Suprapubic skin (tissue), 4 donors: ENCODE measurements at regions not wholly inside any gene's neighbourhood (a gene's known extent, or its start where the extent isn't known, plus 50 kb on each side); places are given as distances from the start of the nearest gene placed in this dataset.

Experiments
- DNase-seq, 2 donors: peaks; one replicate each; pipeline ENCODE4 v3.0.0-alpha.2; 2019; ENCODE audit warnings: low spot score in 2 of 2
- H3K27ac ChIP-seq: fragments of 200-600 bp; sonication (generic); one replicate; pipeline ENCODE4 v1.5.1; 2019
- H3K27me3 ChIP-seq: fragments of 200-600 bp; sonication (generic); one replicate; pipeline ENCODE4 v1.5.1; 2019
- H3K36me3 ChIP-seq: fragments of 200-600 bp; sonication (generic); one replicate; pipeline ENCODE4 v1.5.1; 2019
- H3K4me1 ChIP-seq: fragments of 200-600 bp; sonication (generic); one replicate; pipeline ENCODE4 v1.5.1; 2019
- H3K4me3 ChIP-seq: fragments of 200-600 bp; sonication (generic); one replicate; pipeline ENCODE4 v1.5.1; 2019; ENCODE audit warnings: mild to moderate bottlenecking
- H3K9me3 ChIP-seq: fragments of 200-600 bp; sonication (generic); one replicate; pipeline ENCODE4 v1.5.1; 2019
- EP300 ChIP-seq: sonication (generic); formaldehyde crosslinking; IDR thresholded peaks from one replicate; pipeline ENCODE4 v1.6.1; 2017; ENCODE audit warnings: antibody characterized with exemption
- POLR2A ChIP-seq, 2 donors: fragments of 450-650 bp; IDR thresholded peaks; one replicate each; pipeline ENCODE4 v1.6.1; 2017; ENCODE audit warnings: antibody characterized with exemption in 2 of 2, mild to moderate bottlenecking in 2 of 2, moderate library complexity in 2 of 2
- POLR2AphosphoS5 ChIP-seq, 3 donors: sonication (generic); formaldehyde crosslinking; IDR thresholded peaks; one replicate each; pipeline ENCODE4 v1.6.1; 2017; ENCODE audit warnings: antibody characterized with exemption in 3 of 3
- WGBS: methylation state at CpG from one replicate; pipeline ENCODE4 v1.1.5; 2018; 5-methylcytosine and 5-hydroxymethylcytosine counted together
- TF ChIP-seq, protein P1 (sequence below), 2 donors: fragments of 200-600 bp in 1 of 2; fragments of 450-650 bp in 1 of 2; sonication (generic) in 1 of 2; IDR thresholded peaks; one replicate each; pipeline ENCODE4 v1.5.1; 2016 to 2019; ENCODE audit warnings: antibody characterized with exemption in 2 of 2, mild to moderate bottlenecking in 1 of 2, moderate library complexity in 1 of 2

DNA sequence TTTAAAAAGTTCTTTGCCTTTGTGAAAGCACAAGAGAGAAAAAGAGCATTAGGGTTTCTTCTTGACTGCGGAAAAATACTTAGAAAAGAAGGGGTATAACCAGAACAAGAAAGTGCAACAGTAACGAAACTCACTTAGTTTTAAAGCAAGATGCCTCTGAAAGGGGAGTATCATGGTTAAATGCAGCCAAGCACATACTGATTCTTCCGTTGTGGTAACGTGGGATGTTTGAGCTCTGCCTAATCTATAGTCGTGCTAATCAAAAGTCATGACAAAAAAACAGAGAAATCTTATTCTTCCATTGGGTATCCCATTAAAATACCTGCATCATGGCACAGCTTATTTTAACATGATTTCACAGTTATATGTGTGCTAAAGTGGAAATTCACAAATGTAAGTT lies 187.8 kb upstream of the LRFN5 start:
- TF ChIP-seq, protein P1, sequence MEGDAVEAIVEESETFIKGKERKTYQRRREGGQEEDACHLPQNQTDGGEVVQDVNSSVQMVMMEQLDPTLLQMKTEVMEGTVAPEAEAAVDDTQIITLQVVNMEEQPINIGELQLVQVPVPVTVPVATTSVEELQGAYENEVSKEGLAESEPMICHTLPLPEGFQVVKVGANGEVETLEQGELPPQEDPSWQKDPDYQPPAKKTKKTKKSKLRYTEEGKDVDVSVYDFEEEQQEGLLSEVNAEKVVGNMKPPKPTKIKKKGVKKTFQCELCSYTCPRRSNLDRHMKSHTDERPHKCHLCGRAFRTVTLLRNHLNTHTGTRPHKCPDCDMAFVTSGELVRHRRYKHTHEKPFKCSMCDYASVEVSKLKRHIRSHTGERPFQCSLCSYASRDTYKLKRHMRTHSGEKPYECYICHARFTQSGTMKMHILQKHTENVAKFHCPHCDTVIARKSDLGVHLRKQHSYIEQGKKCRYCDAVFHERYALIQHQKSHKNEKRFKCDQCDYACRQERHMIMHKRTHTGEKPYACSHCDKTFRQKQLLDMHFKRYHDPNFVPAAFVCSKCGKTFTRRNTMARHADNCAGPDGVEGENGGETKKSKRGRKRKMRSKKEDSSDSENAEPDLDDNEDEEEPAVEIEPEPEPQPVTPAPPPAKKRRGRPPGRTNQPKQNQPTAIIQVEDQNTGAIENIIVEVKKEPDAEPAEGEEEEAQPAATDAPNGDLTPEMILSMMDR (IDR thresholded peaks at IDR 0.05) = no peak
- no peak for TF ChIP-seq POLR2AphosphoS5 (IDR thresholded peaks at IDR 0.05)
- TF ChIP-seq POLR2A (IDR thresholded peaks at IDR 0.05) = no peak
- TF ChIP-seq EP300 = no peak
- DNase-seq = no peak
- 67% methylated on average over 5 of the region's 5 CpGs for WGBS
- Histone ChIP-seq H3K27me3 (no peaks in the 10 kb centered on the region), H3K9me3 (no peaks in the 10 kb centered on the region), H3K4me1 (no peaks in the 10 kb centered on the region), H3K27ac (no peak overlapping the region), H3K4me3 (no peak overlapping the region), H3K36me3 (no peaks in the 10 kb centered on the region)

DNA sequence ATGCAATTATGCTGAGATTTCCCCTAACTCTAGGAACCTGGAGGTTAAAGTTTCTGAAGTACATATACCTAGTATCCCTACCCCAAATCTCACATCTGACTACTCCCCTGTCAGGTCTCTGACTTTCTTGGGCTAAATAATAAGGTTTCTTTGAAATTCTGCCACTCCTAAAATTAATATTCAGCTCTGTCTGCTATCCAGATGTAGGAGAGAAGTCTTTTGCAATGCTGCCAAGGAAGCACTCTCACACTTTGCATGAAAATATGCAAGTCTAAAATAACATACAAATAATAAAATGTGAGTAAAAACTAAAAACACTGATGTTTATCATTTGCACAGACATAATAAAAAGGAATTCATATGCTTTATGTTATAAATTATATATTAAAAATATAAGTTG lies 196.9 kb upstream of the LRFN5 start:
- TF ChIP-seq, protein P1 (IDR thresholded peaks at IDR 0.05) = no peak
- TF ChIP-seq EP300 (no peak), POLR2A (IDR thresholded peaks at IDR 0.05) (no peak), POLR2AphosphoS5 (IDR thresholded peaks at IDR 0.05) (no peak)
- Histone ChIP-seq H3K36me3 (no peaks in the 10 kb centered on the region), H3K27ac (no peak overlapping the region), H3K4me3 (no peak overlapping the region), H3K27me3 (no peaks in the 10 kb centered on the region), H3K9me3 (no peaks in the 10 kb centered on the region), H3K4me1 (no peaks in the 10 kb centered on the region)
- no peak for DNase-seq

DNA sequence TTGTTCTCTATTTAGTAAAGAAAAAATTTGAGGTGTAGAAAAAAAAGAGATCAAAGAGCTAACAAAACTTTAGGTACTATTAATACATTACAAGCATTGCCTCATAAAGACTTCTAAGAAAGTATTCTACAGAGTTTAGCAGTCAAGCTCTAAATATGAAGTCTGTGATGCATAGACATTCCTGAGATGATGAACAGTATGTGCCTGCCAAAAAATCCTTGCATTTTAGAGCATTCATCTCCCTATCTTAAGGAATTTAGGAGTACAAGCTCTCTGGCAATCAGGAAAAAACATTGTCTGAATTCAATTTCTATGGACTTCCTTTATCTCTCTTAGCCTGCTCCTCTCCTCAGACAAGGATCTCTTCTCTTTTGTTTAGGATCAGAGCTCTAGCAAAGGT lies 202.6 kb upstream of the LRFN5 start:
- H3K4me1 ChIP-seq = no peaks in the 10 kb centered on the region
- no peaks in the 10 kb centered on the region for H3K36me3 ChIP-seq
- no peak overlapping the region for H3K27ac ChIP-seq
- no peaks in the 10 kb centered on the region for H3K9me3 ChIP-seq
- H3K4me3 ChIP-seq = no peak overlapping the region
- no peaks in the 10 kb centered on the region for H3K27me3 ChIP-seq
- TF ChIP-seq, protein P1 (IDR thresholded peaks at IDR 0.05) = no peak
- TF ChIP-seq POLR2A (IDR thresholded peaks at IDR 0.05) (no peak), EP300 (no peak), POLR2AphosphoS5 (IDR thresholded peaks at IDR 0.05) (no peak)
- no peak for DNase-seq

DNA sequence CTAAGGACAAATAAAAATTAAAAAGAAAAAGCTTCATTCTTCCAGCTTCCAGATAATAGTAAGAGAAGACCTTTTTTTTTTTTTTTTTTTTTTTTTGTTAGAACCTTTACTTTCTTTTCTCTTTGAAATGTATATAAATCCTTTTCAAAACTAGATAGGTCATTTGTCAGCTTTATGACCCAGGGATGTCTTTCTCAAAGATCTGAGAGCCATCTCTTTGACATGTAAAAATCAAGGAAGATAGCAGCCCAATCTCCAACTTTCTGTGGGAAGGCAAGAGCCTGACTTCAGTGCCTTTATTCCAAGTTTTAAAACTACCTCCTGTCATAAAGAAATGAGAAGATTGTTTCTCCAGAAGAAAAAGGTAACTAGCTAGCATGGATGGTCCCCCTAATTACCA lies 203.3 kb upstream of the LRFN5 start:
- H3K9me3 ChIP-seq = no peaks in the 10 kb centered on the region
- H3K4me1 ChIP-seq = no peaks in the 10 kb centered on the region
- H3K4me3 ChIP-seq = no peak overlapping the region
- H3K27me3 ChIP-seq = no peaks in the 10 kb centered on the region
- no peaks in the 10 kb centered on the region for H3K36me3 ChIP-seq
- DNase-seq = no peak
- TF ChIP-seq EP300 (no peak), POLR2AphosphoS5 (IDR thresholded peaks at IDR 0.05) (no peak), POLR2A (IDR thresholded peaks at IDR 0.05) (no peak)
- TF ChIP-seq, protein P1 (IDR thresholded peaks at IDR 0.05) = no peak
- H3K27ac ChIP-seq = no peak overlapping the region

DNA sequence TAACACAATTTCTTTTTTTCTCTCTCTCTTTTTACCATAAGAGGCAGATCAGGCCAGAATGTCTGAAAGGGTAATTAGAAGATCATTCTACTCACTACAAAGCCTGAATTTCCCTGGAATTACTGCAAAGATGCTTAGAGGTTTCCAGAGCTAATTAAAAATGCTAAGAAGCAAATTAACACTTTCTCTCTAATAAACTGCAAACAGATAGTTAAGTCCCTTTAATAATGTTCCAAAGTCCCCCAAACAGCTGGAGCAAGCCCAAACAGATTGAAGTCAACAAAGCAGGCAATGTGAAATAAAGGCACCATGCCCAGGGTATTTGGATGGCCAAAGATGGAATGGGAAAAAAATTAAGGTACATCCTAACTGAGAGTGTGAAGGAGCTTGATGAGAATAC lies 208.8 kb upstream of the LRFN5 start:
- H3K4me3 ChIP-seq = no peak overlapping the region
- no peaks in the 10 kb centered on the region for H3K36me3 ChIP-seq
- no peaks in the 10 kb centered on the region for H3K9me3 ChIP-seq
- H3K27ac ChIP-seq = no peak overlapping the region
- TF ChIP-seq POLR2AphosphoS5 (IDR thresholded peaks at IDR 0.05) (no peak), EP300 (no peak), POLR2A (IDR thresholded peaks at IDR 0.05) (no peak)
- TF ChIP-seq, protein P1 (IDR thresholded peaks at IDR 0.05) = no peak
- no peaks in the 10 kb centered on the region for H3K4me1 ChIP-seq
- DNase-seq = no peak
- no peaks in the 10 kb centered on the region for H3K27me3 ChIP-seq
